ENCODE measurements at regions not wholly inside any gene's neighbourhood (a gene's known extent, or its start where the extent isn't known, plus 50 kb on each side); places are given as distances from the start of the nearest gene placed in this dataset.

DNA sequence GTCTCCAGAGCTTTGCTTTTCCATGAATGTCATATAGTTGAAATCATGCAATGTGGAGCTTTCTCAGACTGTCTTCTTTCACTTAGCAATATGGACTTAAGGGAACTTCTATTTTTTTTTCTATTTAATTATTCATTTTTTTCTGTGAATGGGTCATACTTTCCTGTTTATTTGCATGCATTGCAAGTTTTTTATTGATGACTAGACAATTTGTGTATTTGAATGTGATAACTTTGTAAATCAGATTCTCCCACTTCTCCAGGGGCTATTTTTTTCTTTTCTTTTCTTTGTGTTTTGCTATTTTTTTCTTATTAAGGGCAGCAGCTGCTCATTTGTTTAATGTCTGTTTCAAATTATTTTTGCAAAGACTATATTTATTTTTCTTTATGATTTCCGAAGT, 1019.8 kb upstream of the ATXN7L3B start:
- H3K9me3 ChIP-seq (ENCODE audit: control insufficient read depth in 2 of 3, insufficient read depth in 1 of 3, low read length in 3 of 3), result peaks cover 0 to 11% (median 0%) of the 10 kb centered on the region in 3 donors
- H3K4me3 ChIP-seq (ENCODE audit: low read length in 3 of 3), result no peak overlapping the region
- no peaks in the 10 kb centered on the region for H3K4me1 ChIP-seq (ENCODE audit: control insufficient read depth in 2 of 3, insufficient read depth in 2 of 3, low read depth in 1 of 3, low read length in 3 of 3)
- FAIRE-seq (no peak), DNase-seq (no peak)
- no peak overlapping the region for H3K27ac ChIP-seq (ENCODE audit: low read depth in 2 of 2, low read length in 2 of 2)
- no peaks in the 10 kb centered on the region for H3K36me3 ChIP-seq (ENCODE audit: control insufficient read depth in 2 of 3, insufficient read depth in 3 of 3, low read length in 3 of 3)
- H3K9ac ChIP-seq (ENCODE audit: low read length in 3 of 3), result no peak overlapping the region
- no peak for TF ChIP-seq CTCF (IDR thresholded peaks at IDR 0.05; ENCODE audit: borderline replicate concordance, extremely low read depth, insufficient read depth)
- no peaks in the 10 kb centered on the region for H3K27me3 ChIP-seq (ENCODE audit: control insufficient read depth, insufficient read depth, low read length)
- intact Hi-C loops (cut with DNase I), result no loop called here

DNA sequence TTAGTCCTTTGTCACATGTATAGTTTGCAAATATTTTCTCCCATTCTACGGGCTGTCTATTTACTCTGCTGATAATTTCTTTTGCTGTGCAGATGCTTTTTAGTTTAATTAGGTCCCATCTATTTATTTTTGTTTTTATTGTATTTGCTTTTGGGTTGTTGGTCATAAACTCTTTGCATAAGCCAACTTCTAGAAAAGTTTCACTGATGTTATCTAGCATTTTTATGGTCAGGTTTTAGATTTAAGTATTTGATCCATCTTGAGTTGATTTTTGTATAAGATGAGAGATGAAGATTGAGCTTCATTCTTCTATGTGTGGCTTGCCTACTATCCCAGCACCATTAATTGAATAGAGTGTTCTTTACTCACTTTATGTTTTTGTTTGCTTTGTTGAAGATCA, 1008.4 kb upstream of the ATXN7L3B start:
- TF ChIP-seq CTCF (IDR thresholded peaks at IDR 0.05; ENCODE audit: borderline replicate concordance, extremely low read depth, insufficient read depth), result no peak
- H3K27me3 ChIP-seq (ENCODE audit: control insufficient read depth, insufficient read depth, low read length), result no peaks in the 10 kb centered on the region
- H3K4me3 ChIP-seq (ENCODE audit: low read length in 3 of 3), result no peak overlapping the region
- FAIRE-seq, result no peak
- no peak overlapping the region for H3K9ac ChIP-seq (ENCODE audit: low read length in 3 of 3)
- H3K4me1 ChIP-seq (ENCODE audit: control insufficient read depth in 2 of 3, insufficient read depth in 2 of 3, low read depth in 1 of 3, low read length in 3 of 3), result no peaks in the 10 kb centered on the region
- intact Hi-C loops (cut with DNase I), result no loop called here
- H3K9me3 ChIP-seq (ENCODE audit: control insufficient read depth in 2 of 3, insufficient read depth in 1 of 3, low read length in 3 of 3), result no peaks in the 10 kb centered on the region
- H3K27ac ChIP-seq (ENCODE audit: low read depth in 2 of 2, low read length in 2 of 2), result no peak overlapping the region
- H3K36me3 ChIP-seq (ENCODE audit: control insufficient read depth in 2 of 3, insufficient read depth in 3 of 3, low read length in 3 of 3), result no peaks in the 10 kb centered on the region
- no peak for DNase-seq

DNA sequence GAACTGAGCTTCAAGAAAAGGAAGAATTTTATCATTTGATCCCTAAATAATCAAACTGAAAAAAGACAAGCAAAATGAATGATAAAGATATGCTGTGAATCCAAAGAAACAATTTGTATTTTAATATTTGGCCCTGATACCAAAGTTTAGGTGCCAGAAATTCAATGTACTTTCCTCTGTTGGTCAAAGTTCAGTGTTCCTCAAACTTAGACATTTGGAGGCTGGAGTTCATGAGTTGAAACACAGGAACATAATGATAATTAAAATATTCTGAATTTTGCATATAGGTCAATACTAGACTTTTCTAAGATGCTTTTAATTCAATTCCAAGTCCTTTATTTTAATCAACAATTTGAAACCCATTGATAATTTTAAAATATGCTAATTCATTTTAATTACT, 1007.7 kb upstream of the ATXN7L3B start:
- no peak overlapping the region for H3K9ac ChIP-seq (ENCODE audit: low read length in 3 of 3)
- DNase-seq, result no peak
- H3K36me3 ChIP-seq (ENCODE audit: control insufficient read depth in 2 of 3, insufficient read depth in 3 of 3, low read length in 3 of 3), result no peaks in the 10 kb centered on the region
- H3K27ac ChIP-seq (ENCODE audit: low read depth in 2 of 2, low read length in 2 of 2), result no peak overlapping the region
- H3K4me1 ChIP-seq (ENCODE audit: control insufficient read depth in 2 of 3, insufficient read depth in 2 of 3, low read depth in 1 of 3, low read length in 3 of 3), result no peaks in the 10 kb centered on the region
- H3K4me3 ChIP-seq (ENCODE audit: low read length in 3 of 3), result no peak overlapping the region
- FAIRE-seq, result no peak
- TF ChIP-seq CTCF (IDR thresholded peaks at IDR 0.05; ENCODE audit: borderline replicate concordance, extremely low read depth, insufficient read depth), result no peak
- intact Hi-C loops (cut with DNase I), result no loop called here
- no peaks in the 10 kb centered on the region for H3K9me3 ChIP-seq (ENCODE audit: control insufficient read depth in 2 of 3, insufficient read depth in 1 of 3, low read length in 3 of 3)
- H3K27me3 ChIP-seq (ENCODE audit: control insufficient read depth, insufficient read depth, low read length), result no peaks in the 10 kb centered on the region

- Histone ChIP-seq H3K9me3 (ENCODE audit: control insufficient read depth in 2 of 3, insufficient read depth in 1 of 3, low read length in 3 of 3) (no peaks in the 10 kb centered on the region), H3K4me3 (ENCODE audit: low read length in 3 of 3) (no peak overlapping the region), H3K4me1 (ENCODE audit: control insufficient read depth in 2 of 3, insufficient read depth in 2 of 3, low read depth in 1 of 3, low read length in 3 of 3) (no peaks in the 10 kb centered on the region), H3K27ac (ENCODE audit: low read depth in 2 of 2, low read length in 2 of 2) (no peak overlapping the region), H3K27me3 (ENCODE audit: control insufficient read depth, insufficient read depth, low read length) (no peaks in the 10 kb centered on the region), H3K36me3 (ENCODE audit: control insufficient read depth in 2 of 3, insufficient read depth in 3 of 3, low read length in 3 of 3) (no peaks in the 10 kb centered on the region), H3K9ac (ENCODE audit: low read length in 3 of 3) (no peak overlapping the region)
- FAIRE-seq (no peak), DNase-seq (no peak)
- TF ChIP-seq CTCF (IDR thresholded peaks at IDR 0.05; ENCODE audit: borderline replicate concordance, extremely low read depth, insufficient read depth), result no peak
- intact Hi-C loops (cut with DNase I), result no loop called here
Measured at GRCh38 chr12:73531752-73532151, 1005.9 kb upstream of the ATXN7L3B start.

Data from kidney (tissue), 13 donors.